B cell (primary cell): ENCODE measurements at regions not wholly inside any gene's neighbourhood (a gene's known extent, or its start where the extent isn't known, plus 50 kb on each side); places are given as distances from the start of the nearest gene placed in this dataset.

Experiments used
- CTCF ChIP-seq: fragments of 200-600 bp; IDR thresholded peaks from one replicate; pipeline ENCODE4 v1.8.0; 2022; ENCODE audit warnings: antibody characterized with exemption, mild to moderate bottlenecking
- EZH2 ChIP-seq: IDR thresholded peaks from 2 replicates; pipeline ENCODE4 v1.6.1; 2012; ENCODE audit warnings: borderline replicate concordance, low read depth, mild to moderate bottlenecking, moderate library complexity, low read length; ENCODE audit not compliant: insufficient read depth, poor library complexity, severe bottlenecking

- TF ChIP-seq CTCF: no peak
- no peak for TF ChIP-seq EZH2
Observed at GRCh38 chr10:10038348-10038747, 979.3 kb upstream of the CELF2 start.
